ENCODE measurements at regions not wholly inside any gene's neighbourhood (a gene's known extent, or its start where the extent isn't known, plus 50 kb on each side); places are given as distances from the start of the nearest gene placed in this dataset.

DNA sequence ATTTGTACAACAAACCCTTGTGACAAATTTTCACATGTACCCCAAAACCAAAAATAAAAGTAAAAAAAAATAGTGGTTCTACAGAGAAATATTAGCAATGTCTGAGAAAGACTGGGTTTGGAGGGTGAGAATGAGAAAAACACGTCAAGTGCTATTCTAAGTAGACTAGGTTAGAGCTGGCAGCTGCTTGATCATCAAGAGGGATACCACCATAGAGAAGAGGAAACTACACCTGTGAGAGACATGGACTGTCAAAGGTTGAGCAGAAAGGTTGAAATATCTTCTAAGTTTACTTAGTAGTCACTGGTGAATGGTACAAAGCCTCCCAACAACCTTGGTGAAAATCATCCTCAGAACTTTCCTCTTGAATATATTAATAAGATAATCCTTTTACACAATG lies 126.9 kb upstream of the ITGA4 start:
- Histone ChIP-seq H3K36me3 (ENCODE audit: control insufficient read depth, insufficient read depth, low read length) (no peaks in the 10 kb centered on the region), H3K4me3 (ENCODE audit: low read depth, low read length) (no peak overlapping the region), H3K27me3 (ENCODE audit: control insufficient read depth, insufficient read depth, low read length) (no peaks in the 10 kb centered on the region)
- no peak for DNase-seq (ENCODE audit: low read depth)
- POLR2A ChIA-PET, result no interaction called here
- TF ChIP-seq, protein P1, sequence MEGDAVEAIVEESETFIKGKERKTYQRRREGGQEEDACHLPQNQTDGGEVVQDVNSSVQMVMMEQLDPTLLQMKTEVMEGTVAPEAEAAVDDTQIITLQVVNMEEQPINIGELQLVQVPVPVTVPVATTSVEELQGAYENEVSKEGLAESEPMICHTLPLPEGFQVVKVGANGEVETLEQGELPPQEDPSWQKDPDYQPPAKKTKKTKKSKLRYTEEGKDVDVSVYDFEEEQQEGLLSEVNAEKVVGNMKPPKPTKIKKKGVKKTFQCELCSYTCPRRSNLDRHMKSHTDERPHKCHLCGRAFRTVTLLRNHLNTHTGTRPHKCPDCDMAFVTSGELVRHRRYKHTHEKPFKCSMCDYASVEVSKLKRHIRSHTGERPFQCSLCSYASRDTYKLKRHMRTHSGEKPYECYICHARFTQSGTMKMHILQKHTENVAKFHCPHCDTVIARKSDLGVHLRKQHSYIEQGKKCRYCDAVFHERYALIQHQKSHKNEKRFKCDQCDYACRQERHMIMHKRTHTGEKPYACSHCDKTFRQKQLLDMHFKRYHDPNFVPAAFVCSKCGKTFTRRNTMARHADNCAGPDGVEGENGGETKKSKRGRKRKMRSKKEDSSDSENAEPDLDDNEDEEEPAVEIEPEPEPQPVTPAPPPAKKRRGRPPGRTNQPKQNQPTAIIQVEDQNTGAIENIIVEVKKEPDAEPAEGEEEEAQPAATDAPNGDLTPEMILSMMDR (IDR thresholded peaks at IDR 0.05; ENCODE audit: insufficient read depth, low read depth, low read length), result no peak
- CTCF ChIA-PET, result no interaction called here

DNA sequence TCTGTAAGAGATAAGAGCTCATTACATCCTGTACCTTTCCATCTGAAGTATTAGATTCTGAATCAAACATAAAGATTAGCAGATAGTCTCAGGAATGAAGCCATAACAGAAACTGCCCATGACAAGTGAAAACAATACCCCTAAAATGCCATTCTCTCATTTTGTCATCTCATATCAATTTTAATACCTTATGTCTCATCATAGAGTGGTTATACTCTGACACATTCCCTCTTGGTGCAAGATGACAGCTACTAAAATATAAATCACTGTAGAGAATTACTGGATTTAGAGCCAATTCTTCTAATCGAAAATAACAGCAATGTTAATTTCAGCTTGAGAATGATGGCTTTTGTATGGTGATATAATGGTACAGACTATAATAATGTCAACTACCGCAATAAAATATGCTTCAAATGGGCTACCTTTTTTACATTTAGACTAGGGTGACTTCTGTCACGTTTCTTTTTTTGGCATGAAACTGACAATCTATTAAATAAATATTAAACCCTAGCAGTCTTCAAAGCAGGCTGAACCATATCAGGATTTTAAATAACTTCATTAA lies 125.1 kb upstream of the ITGA4 start:
- DNase-seq (ENCODE audit: low read depth), result no peak
- CTCF ChIA-PET, result no interaction called here

DNA sequence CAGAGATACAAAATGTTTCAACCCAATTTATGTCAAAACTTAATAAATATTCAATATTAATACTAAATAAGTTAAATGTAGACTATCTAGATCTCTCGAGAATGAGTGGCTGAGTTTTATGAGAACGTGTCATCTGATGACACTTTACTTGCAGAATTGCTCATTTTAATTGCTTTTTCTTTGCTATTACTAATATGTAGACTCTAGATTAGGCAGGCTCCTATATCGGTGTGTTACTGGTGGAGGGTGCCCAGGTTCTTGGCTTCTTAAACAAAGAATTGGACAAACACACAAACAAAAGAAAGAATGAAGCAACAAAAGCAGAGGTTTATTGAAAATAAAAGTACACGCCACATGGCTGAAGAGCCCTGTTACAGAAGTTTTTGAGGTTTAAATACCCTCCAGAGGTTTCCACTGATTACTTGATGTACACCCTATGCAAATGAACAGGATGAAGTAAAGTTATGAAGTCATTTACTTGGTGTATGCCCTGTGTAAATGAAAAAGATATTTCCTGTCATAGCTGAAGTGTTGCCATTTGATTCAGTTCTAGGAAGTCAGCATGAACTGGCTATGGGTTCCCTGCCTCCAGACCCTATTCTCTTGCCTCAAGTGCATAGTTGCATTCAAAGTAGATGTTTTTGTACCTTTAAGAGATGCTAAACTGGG lies 122.9 kb upstream of the ITGA4 start:
- Histone ChIP-seq H3K36me3 (ENCODE audit: control insufficient read depth, insufficient read depth, low read length) (no peaks in the 10 kb centered on the region), H3K27me3 (ENCODE audit: control insufficient read depth, insufficient read depth, low read length) (no peaks in the 10 kb centered on the region), H3K4me3 (ENCODE audit: low read depth, low read length) (no peak overlapping the region)
- no peak for DNase-seq (ENCODE audit: low read depth)
- ChIA-PET POLR2A (no interaction called here), CTCF (no interaction called here)
- TF ChIP-seq, protein P1 (IDR thresholded peaks at IDR 0.05; ENCODE audit: insufficient read depth, low read depth, low read length), result no peak

More for the DNA sequence above, 125.1 kb upstream of the ITGA4 start:
- POLR2A ChIA-PET, result no interaction called here
- Histone ChIP-seq H3K4me3 (ENCODE audit: low read depth, low read length) (no peak overlapping the region), H3K36me3 (ENCODE audit: control insufficient read depth, insufficient read depth, low read length) (no peaks in the 10 kb centered on the region), H3K27me3 (ENCODE audit: control insufficient read depth, insufficient read depth, low read length) (no peaks in the 10 kb centered on the region)
- TF ChIP-seq, protein P1 (IDR thresholded peaks at IDR 0.05; ENCODE audit: insufficient read depth, low read depth, low read length), result no peak

DNA sequence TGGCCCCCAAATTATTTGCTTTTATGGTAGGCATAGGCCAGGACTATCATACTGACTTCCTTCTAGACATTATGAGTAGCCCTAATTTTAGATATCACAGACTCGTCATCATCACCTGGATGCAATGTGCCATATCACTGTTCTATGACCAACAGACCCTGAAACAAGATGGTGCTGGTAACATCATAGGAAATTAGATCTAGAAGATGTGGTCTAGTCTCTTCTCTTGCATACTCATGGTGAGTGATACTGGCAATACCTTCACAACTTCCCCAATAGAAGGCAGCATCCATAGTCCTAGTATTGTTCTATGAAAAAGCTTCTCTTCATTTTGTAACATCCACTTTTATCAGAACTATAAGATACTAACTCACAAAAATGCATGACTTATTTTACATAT lies 116.3 kb upstream of the ITGA4 start:
- TF ChIP-seq, protein P1 (IDR thresholded peaks at IDR 0.05; ENCODE audit: insufficient read depth, low read depth, low read length), result no peak
- Histone ChIP-seq H3K4me3 (ENCODE audit: low read depth, low read length) (no peak overlapping the region), H3K36me3 (ENCODE audit: control insufficient read depth, insufficient read depth, low read length) (no peaks in the 10 kb centered on the region), H3K27me3 (ENCODE audit: control insufficient read depth, insufficient read depth, low read length) (no peaks in the 10 kb centered on the region)
- POLR2A ChIA-PET, result no interaction called here
- DNase-seq (ENCODE audit: low read depth), result no peak
- CTCF ChIA-PET, result interaction anchor here (1.8 kb wide), 1 partner anchor 10 kb away, joined by 5 read pairs; no protein-coding TSS in a partner anchor

DNA sequence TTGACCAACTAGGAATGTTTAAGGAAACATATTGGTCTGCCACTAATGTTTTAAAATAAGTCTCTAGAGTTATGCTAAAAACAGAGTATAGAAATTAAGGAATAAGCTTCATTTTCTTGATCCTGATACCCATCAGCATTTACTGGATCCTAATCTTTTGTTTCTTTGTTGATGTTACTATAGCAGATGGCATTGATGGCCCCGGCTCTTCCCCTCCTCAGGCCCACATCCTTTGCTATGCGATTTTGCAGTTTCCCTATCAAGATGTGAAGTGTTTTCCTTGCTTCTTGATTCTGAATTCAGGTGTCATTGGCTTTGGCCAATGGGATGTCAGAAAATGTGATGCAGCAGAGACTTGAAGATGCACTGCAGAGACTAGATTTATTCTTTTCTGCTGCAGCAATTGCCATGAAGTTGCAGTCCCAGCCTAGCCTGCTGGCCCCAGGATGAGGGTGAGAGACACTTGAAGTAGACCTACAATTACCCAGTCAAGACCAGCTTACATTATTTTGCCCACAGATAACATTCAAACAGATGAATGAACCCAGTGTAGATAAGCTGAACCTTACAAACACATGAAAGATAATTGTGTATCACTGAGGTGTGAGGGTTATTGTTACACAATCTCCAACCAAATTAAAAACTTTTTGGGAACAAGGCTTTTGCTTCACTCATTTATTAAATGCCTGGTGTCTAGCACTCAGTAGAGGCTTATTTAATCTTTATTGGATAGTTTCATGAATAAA lies 115.2 kb upstream of the ITGA4 start:
- Histone ChIP-seq H3K4me3 (ENCODE audit: low read depth, low read length) (no peak overlapping the region), H3K36me3 (ENCODE audit: control insufficient read depth, insufficient read depth, low read length) (no peaks in the 10 kb centered on the region), H3K27me3 (ENCODE audit: control insufficient read depth, insufficient read depth, low read length) (no peaks in the 10 kb centered on the region)
- CTCF ChIA-PET, result no interaction called here
- POLR2A ChIA-PET, result no interaction called here
- TF ChIP-seq, protein P1 (IDR thresholded peaks at IDR 0.05; ENCODE audit: insufficient read depth, low read depth, low read length), result no peak
- DNase-seq (ENCODE audit: low read depth), result no peak
